ENCODE measurements at regions not wholly inside any gene's neighbourhood (a gene's known extent, or its start where the extent isn't known, plus 50 kb on each side); places are given as distances from the start of the nearest gene placed in this dataset.
"Not testable (repeated sequence)": the region's sequence is repeated elsewhere in the genome, so short reads cannot be mapped to it uniquely, and the experiment has no call there.

- TF ChIP-seq POLR2A (IDR thresholded peaks at IDR 0.05; ENCODE audit: low read depth, low read length) (no peak), PAX5 (IDR thresholded peaks at IDR 0.05; ENCODE audit: insufficient read depth, low read length, severe bottlenecking) (no peak), POLR2AphosphoS5 (IDR thresholded peaks at IDR 0.05; ENCODE audit: low read depth, low read length) (no peak), SPI1 (IDR thresholded peaks at IDR 0.05; ENCODE audit: low read depth, low read length) (no peak), POU2F2 (IDR thresholded peaks at IDR 0.05; ENCODE audit: low read depth, low read length) (no peak), TAF1 (IDR thresholded peaks at IDR 0.05; ENCODE audit: low read depth, low read length) (no peak)
- DNase-seq (ENCODE audit: insufficient read length, low spot score) (no peak), FAIRE-seq (no peak)
Measured at GRCh38 chr6:1179571-1180459, 132.1 kb upstream of the FOXQ1 start.

DNA sequence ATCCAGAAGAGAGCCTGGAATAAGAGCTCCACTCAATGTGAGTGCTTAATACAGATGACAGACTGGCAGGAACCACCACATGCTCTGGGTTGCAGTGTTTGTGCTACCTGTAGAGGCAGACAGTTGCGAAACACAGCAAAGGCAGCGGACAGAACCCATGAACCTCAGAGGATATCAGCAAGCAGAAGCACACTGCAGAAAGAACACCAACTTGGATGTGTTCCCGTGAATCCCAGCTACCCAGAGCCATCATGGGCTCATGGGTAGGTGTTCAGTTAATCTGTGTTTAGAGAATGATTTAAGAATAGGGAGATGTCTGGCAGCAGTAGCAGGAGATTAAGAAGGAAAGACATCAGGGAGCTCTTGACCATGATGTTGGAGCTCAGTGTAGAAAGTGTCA, 133.3 kb upstream of the FOXQ1 start:
- TF ChIP-seq SPI1 (IDR thresholded peaks at IDR 0.05; ENCODE audit: low read depth, low read length) (no peak), POU2F2 (IDR thresholded peaks at IDR 0.05; ENCODE audit: low read depth, low read length) (no peak), POLR2A (IDR thresholded peaks at IDR 0.05; ENCODE audit: low read depth, low read length) (no peak), POLR2AphosphoS5 (IDR thresholded peaks at IDR 0.05; ENCODE audit: low read depth, low read length) (no peak), PAX5 (IDR thresholded peaks at IDR 0.05; ENCODE audit: insufficient read depth, low read length, severe bottlenecking) (no peak), TAF1 (IDR thresholded peaks at IDR 0.05; ENCODE audit: low read depth, low read length) (no peak)
- no peak for DNase-seq (ENCODE audit: insufficient read length, low spot score)
- FAIRE-seq, result no peak

- DNase-seq (ENCODE audit: insufficient read length, low spot score), result no peak
- no peak for TF ChIP-seq POLR2A (IDR thresholded peaks at IDR 0.05; ENCODE audit: low read depth, low read length)
- TF ChIP-seq TAF1 (IDR thresholded peaks at IDR 0.05; ENCODE audit: low read depth, low read length), result no peak
- TF ChIP-seq POU2F2 (IDR thresholded peaks at IDR 0.05; ENCODE audit: low read depth, low read length), result no peak
- TF ChIP-seq PAX5 (IDR thresholded peaks at IDR 0.05; ENCODE audit: insufficient read depth, low read length, severe bottlenecking), result no peak
- TF ChIP-seq SPI1 (IDR thresholded peaks at IDR 0.05; ENCODE audit: low read depth, low read length), result no peak
- TF ChIP-seq POLR2AphosphoS5 (IDR thresholded peaks at IDR 0.05; ENCODE audit: low read depth, low read length), result no peak
- FAIRE-seq, result no peak
Measured at GRCh38 chr6:1176567-1176966, 135.3 kb upstream of the FOXQ1 start.

DNA sequence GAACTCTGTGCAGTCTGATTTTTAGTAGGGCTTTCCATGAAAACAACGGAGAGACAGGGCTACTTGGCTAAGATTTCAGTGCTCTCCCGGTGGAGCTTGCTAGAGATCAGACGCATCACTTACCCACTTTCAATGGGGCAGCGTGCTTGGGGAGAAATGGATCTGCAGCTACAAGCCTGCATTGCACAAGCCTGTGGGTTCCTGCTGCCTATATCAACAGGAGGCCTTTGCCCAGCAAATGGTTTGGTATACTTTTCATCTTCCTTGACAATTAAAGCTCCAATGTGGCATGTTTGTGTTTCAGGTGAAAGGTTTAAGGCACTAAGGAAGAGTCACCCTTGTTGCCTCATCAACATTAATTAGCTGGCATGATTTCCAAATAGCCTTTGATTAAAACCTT, 136.0 kb upstream of the FOXQ1 start:
- no peak for DNase-seq (ENCODE audit: insufficient read length, low spot score)
- no peak for FAIRE-seq
- TF ChIP-seq POLR2A (IDR thresholded peaks at IDR 0.05; ENCODE audit: low read depth, low read length) (no peak), PAX5 (IDR thresholded peaks at IDR 0.05; ENCODE audit: insufficient read depth, low read length, severe bottlenecking) (no peak), SPI1 (IDR thresholded peaks at IDR 0.05; ENCODE audit: low read depth, low read length) (no peak), TAF1 (IDR thresholded peaks at IDR 0.05; ENCODE audit: low read depth, low read length) (no peak), POLR2AphosphoS5 (IDR thresholded peaks at IDR 0.05; ENCODE audit: low read depth, low read length) (no peak)

GRCh38 chr6:1170794-1171193, 141.1 kb upstream of the FOXQ1 start:
- TF ChIP-seq PAX5 (IDR thresholded peaks at IDR 0.05; ENCODE audit: insufficient read depth, low read length, severe bottlenecking) (no peak), POLR2A (IDR thresholded peaks at IDR 0.05; ENCODE audit: low read depth, low read length) (no peak), POU2F2 (IDR thresholded peaks at IDR 0.05; ENCODE audit: low read depth, low read length) (no peak), POLR2AphosphoS5 (IDR thresholded peaks at IDR 0.05; ENCODE audit: low read depth, low read length) (no peak), TAF1 (IDR thresholded peaks at IDR 0.05; ENCODE audit: low read depth, low read length) (no peak), SPI1 (IDR thresholded peaks at IDR 0.05; ENCODE audit: low read depth, low read length) (no peak)
- DNase-seq (ENCODE audit: insufficient read length, low spot score) (no peak), FAIRE-seq (no peak)

DNA sequence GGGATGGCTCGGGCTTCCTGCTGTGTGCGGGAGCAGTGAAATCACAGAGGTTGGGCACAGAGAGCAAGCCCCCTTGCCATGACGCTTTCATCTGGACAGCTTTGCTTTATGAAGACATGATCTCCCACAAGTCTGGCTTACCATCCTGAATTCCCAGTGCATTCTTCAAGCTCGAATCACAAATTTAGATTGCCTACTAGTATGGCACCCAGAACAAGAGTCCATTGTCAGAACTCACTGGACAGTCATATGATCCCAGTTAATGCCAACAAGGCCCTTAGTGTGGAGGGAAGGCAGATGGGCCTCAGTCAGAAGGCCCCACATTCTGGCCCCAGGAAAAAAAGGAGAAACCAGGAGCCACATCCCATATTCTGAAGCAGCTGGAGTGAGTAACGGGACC, 147.3 kb upstream of the FOXQ1 start:
- FAIRE-seq, result no peak

GRCh38 chr6:1163501-1163900, 148.4 kb upstream of the FOXQ1 start:
- no peak for TF ChIP-seq POLR2A (IDR thresholded peaks at IDR 0.05; ENCODE audit: low read depth, low read length)
- no peak for TF ChIP-seq POU2F2 (IDR thresholded peaks at IDR 0.05; ENCODE audit: low read depth, low read length)
- no peak for TF ChIP-seq TAF1 (IDR thresholded peaks at IDR 0.05; ENCODE audit: low read depth, low read length)
- no peak for TF ChIP-seq PAX5 (IDR thresholded peaks at IDR 0.05; ENCODE audit: insufficient read depth, low read length, severe bottlenecking)
- no peak for TF ChIP-seq SPI1 (IDR thresholded peaks at IDR 0.05; ENCODE audit: low read depth, low read length)
- TF ChIP-seq POLR2AphosphoS5 (IDR thresholded peaks at IDR 0.05; ENCODE audit: low read depth, low read length), result no peak
- FAIRE-seq (no peak), DNase-seq (ENCODE audit: insufficient read length, low spot score) (no peak)

More for the DNA sequence above, 147.3 kb upstream of the FOXQ1 start:
- TF ChIP-seq PAX5 (IDR thresholded peaks at IDR 0.05; ENCODE audit: insufficient read depth, low read length, severe bottlenecking), result no peak
- DNase-seq (ENCODE audit: insufficient read length, low spot score), result no peak

- FAIRE-seq (no peak), DNase-seq (ENCODE audit: insufficient read length, low spot score) (no peak)
- TF ChIP-seq POLR2A (IDR thresholded peaks at IDR 0.05; ENCODE audit: low read depth, low read length) (no peak), PAX5 (IDR thresholded peaks at IDR 0.05; ENCODE audit: insufficient read depth, low read length, severe bottlenecking) (no peak), SPI1 (IDR thresholded peaks at IDR 0.05; ENCODE audit: low read depth, low read length) (no peak), POU2F2 (IDR thresholded peaks at IDR 0.05; ENCODE audit: low read depth, low read length) (no peak), POLR2AphosphoS5 (IDR thresholded peaks at IDR 0.05; ENCODE audit: low read depth, low read length) (no peak), TAF1 (IDR thresholded peaks at IDR 0.05; ENCODE audit: low read depth, low read length) (no peak)
Measured at GRCh38 chr6:1162367-1163275, 149.3 kb upstream of the FOXQ1 start.

DNA sequence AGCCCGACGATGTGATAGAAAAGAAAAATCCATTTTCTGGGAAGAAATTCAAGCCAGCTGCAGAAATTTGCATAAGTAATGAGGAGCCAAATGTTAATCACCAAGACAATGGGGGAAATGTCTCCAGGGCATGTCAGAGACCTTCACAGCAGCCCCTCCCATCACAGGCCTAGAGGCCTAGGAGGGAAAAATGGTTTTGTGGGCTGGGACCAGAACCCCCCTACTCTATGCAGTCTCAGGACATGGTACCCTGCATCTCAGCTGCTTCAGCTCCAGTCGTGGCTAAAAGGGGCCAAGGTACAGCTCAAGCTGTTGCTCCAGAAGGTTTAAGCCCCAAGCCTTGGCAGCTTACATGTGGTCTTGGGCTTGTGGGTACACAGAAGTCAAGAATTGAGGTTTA, 155.5 kb upstream of the FOXQ1 start:
- not testable (repeated sequence) for FAIRE-seq; DNase-seq (ENCODE audit: insufficient read length, low spot score)
